ENCODE measurements at regions not wholly inside any gene's neighbourhood (a gene's known extent, or its start where the extent isn't known, plus 50 kb on each side); places are given as distances from the start of the nearest gene placed in this dataset.
A peak's percentile ranks its signal among the peaks of the same experiment; 100 is the strongest.

DNA sequence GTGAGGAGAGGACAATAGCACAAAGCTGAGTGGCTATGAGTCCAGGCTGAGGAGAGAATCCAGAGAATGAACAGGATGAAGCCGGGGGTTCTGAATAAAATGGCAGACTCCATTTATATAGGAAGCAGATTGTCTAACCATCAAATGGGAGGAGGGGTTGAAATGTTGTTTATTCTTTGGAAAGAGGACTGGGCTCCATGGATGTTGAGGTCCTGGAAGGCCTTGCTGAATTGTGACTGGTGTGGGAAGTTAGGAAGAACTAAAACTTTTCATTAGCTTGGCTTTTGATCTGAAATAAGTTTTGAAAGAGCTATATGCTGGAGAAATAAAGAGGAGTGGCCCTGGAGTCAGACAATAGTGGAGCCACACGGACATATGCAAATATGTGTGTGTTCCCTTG, 647.8 kb downstream of the RNF144B start:
- Histone ChIP-seq H3K18ac (ENCODE audit: extremely low read depth, low read length) (no peak overlapping the region), H3K4me2 (ENCODE audit: insufficient read depth in 1 of 2, low read depth in 2 of 2, low read length in 2 of 2) (no peak overlapping the region), H3K36me3 (ENCODE audit: control insufficient read depth in 2 of 4, insufficient read depth in 4 of 4, low read length in 3 of 4) (no peaks in the 10 kb centered on the region), H2BK12ac (ENCODE audit: low read depth, low read length) (no peak overlapping the region), H4K20me1 (replicated peaks in 1 of 2; ENCODE audit: control insufficient read depth in 1 of 2, insufficient read depth in 2 of 2, low read length in 2 of 2) (no peaks in the 10 kb centered on the region), H3K79me2 (ENCODE audit: control insufficient read depth in 1 of 2, insufficient read depth in 2 of 2, low read length in 2 of 2) (no peaks in the 10 kb centered on the region), H3K9ac (replicated peaks in 1 of 4; ENCODE audit: extremely low read depth in 1 of 4, low read depth in 3 of 4, low read length in 3 of 4) (no peak overlapping the region), H3K27ac (ENCODE audit: low read depth, low read length) (no peak overlapping the region), H3K79me1 (ENCODE audit: low read depth, low read length) (no peaks in the 10 kb centered on the region), H2AK5ac (ENCODE audit: low read depth, low read length) (no peak overlapping the region), H3K4me1 (replicated peaks in 1 of 4; ENCODE audit: control insufficient read depth in 3 of 4, insufficient read depth in 4 of 4, low read length in 3 of 4) (no peaks in the 10 kb centered on the region), H2BK20ac (ENCODE audit: low read length) (no peak overlapping the region), H3K4me3 (ENCODE audit: extremely low read depth in 1 of 4, insufficient read depth in 2 of 4, low read depth in 3 of 4, low read length in 4 of 4) (no peak overlapping the region; a peak in 1 of 8 replicates), H3K27me3 (replicated peaks in 1 of 4; ENCODE audit: control insufficient read depth in 3 of 4, extremely low read depth in 1 of 4, insufficient read depth in 3 of 4, low read length in 3 of 4) (no peaks in the 10 kb centered on the region), H4K5ac (ENCODE audit: insufficient read length, low read depth, low read length) (no peak overlapping the region), H3K4ac (replicated peaks; ENCODE audit: insufficient read length, low read depth, low read length) (no peak overlapping the region), H3K23me2 (ENCODE audit: low read depth, low read length) (no peaks in the 10 kb centered on the region), H2BK120ac (replicated peaks; ENCODE audit: low read depth, low read length) (no peak overlapping the region), H2BK5ac (ENCODE audit: low read depth, low read length) (no peak overlapping the region), H3K23ac (ENCODE audit: insufficient read length) (no peak overlapping the region), H2AFZ (ENCODE audit: low read length) (0 out of 2 replicates have a peak overlapping the region, but pooled peaks have one; percentile 85), H3K9me3 (ENCODE audit: insufficient read depth in 2 of 2, low read depth in 1 of 2, low read length in 1 of 2) (no peaks in the 10 kb centered on the region), H4K91ac (replicated peaks; ENCODE audit: insufficient read length, low read length) (no peak overlapping the region), H3K56ac (replicated peaks; ENCODE audit: insufficient read length, low read depth, low read length) (no peak overlapping the region), H3K14ac (ENCODE audit: insufficient read length) (no peak overlapping the region), H4K8ac (ENCODE audit: extremely low read depth, insufficient read depth, low read length) (no peak overlapping the region), H2BK15ac (ENCODE audit: low read length) (no peak overlapping the region)
- POLR2A ChIA-PET (ENCODE audit: partially characterized antibody): interaction anchor here (1.7 kb wide), 1 partner anchor 804 kb away, joined by 4 read pairs; no protein-coding TSS in a partner anchor
- WGBS, 2 experiments (ENCODE audit: extremely low coverage in 1 of 2, insufficient coverage in 1 of 2, insufficient read length in 1 of 2, insufficient replicate concordance in 2 of 2, low coverage in 1 of 2, low lambda C conversion rate in 2 of 2, missing lambda C conversion rate in 1 of 2): 97% methylated on average over 2 of the region's 2 CpGs; no CpG with 5 or more reads in 1 of the 2 experiments
- FAIRE-seq (no peak), DNase-seq (ENCODE audit: low read depth in 1 of 2, low spot score in 2 of 2) (no peak)
- CTCF ChIA-PET (ENCODE audit: partially characterized antibody): interaction anchor here (0.6 to 3.1 kb wide), 5 partner anchors 10 to 990 kb away, joined by 3 to 23 read pairs (median 6); no protein-coding TSS in a partner anchor
- TF ChIP-seq GTF2F1 (IDR thresholded peaks at IDR 0.05; ENCODE audit: borderline replicate concordance, low read depth, low read length) (no peak), PHF8 (conservative IDR thresholded peaks at IDR 0.05; ENCODE audit: low read depth, low read length) (no peak), SP2 (IDR thresholded peaks at IDR 0.05; ENCODE audit: low read length) (no peak), JUND (IDR thresholded peaks at IDR 0.05; ENCODE audit: low read length) (no peak), HDAC2 (IDR thresholded peaks at IDR 0.05; ENCODE audit: borderline replicate concordance in 1 of 2, low read depth in 2 of 2, low read length in 2 of 2) (no peak), RAD21 (IDR thresholded peaks at IDR 0.05 in 1 of 2, conservative IDR thresholded peaks at IDR 0.05 in 1 of 2; ENCODE audit: low read depth in 2 of 2, low read length in 2 of 2) (no peak), USF2 (IDR thresholded peaks at IDR 0.05; ENCODE audit: low read length) (no peak), BCL11A (IDR thresholded peaks at IDR 0.05; ENCODE audit: low read depth in 2 of 2, low read length in 2 of 2) (no peak)
- TF ChIP-seq, protein P1, sequence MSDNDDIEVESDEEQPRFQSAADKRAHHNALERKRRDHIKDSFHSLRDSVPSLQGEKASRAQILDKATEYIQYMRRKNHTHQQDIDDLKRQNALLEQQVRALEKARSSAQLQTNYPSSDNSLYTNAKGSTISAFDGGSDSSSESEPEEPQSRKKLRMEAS (IDR thresholded peaks at IDR 0.05): no peak

All from H1 (cell line).